ENCODE measurements at regions not wholly inside any gene's neighbourhood (a gene's known extent, or its start where the extent isn't known, plus 50 kb on each side); places are given as distances from the start of the nearest gene placed in this dataset.

DNA sequence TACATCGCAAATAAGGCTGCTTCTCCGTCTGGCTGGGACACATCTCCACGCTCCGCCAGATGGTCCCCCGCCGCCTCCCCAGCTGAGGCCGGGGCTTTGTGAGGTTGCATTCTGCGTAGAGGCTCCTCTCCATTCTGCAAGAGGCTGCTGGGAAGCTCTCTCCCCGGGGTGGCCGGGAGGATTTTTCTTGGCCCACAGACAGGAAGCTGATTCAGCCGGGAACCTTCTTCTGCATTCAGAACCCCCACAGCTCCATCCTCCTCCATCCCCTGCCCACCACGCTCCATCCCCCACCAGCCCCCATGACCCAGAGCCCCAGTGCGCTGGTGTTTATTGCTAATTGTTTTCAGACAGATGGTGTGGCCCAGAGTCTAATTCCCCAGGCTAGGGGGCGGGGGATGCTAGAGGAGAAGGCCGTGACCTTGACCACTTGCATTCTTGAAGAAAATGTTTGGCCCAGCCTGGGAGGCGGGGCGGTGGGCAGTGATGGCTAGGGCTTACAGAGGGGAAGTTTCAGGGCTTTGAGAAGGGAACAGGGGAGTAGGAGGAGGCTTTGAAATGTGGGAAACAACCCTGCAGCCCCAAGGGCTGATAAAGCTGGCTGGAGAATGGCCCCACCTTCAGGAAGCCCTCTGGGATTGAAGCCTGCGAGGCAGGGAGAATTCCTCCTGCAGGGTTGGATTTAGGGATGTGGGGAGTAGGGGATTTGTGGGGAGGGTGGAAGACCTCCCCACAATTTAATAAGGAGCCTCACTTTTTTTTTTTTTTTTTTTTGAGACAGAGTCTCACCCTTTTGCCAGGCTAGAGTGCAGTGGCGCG lies 88.5 kb upstream of the NCOR2 start:
- TF ChIP-seq, protein P1, sequence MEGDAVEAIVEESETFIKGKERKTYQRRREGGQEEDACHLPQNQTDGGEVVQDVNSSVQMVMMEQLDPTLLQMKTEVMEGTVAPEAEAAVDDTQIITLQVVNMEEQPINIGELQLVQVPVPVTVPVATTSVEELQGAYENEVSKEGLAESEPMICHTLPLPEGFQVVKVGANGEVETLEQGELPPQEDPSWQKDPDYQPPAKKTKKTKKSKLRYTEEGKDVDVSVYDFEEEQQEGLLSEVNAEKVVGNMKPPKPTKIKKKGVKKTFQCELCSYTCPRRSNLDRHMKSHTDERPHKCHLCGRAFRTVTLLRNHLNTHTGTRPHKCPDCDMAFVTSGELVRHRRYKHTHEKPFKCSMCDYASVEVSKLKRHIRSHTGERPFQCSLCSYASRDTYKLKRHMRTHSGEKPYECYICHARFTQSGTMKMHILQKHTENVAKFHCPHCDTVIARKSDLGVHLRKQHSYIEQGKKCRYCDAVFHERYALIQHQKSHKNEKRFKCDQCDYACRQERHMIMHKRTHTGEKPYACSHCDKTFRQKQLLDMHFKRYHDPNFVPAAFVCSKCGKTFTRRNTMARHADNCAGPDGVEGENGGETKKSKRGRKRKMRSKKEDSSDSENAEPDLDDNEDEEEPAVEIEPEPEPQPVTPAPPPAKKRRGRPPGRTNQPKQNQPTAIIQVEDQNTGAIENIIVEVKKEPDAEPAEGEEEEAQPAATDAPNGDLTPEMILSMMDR (conservative IDR thresholded peaks at IDR 0.05), result peak; percentile 20

DNA sequence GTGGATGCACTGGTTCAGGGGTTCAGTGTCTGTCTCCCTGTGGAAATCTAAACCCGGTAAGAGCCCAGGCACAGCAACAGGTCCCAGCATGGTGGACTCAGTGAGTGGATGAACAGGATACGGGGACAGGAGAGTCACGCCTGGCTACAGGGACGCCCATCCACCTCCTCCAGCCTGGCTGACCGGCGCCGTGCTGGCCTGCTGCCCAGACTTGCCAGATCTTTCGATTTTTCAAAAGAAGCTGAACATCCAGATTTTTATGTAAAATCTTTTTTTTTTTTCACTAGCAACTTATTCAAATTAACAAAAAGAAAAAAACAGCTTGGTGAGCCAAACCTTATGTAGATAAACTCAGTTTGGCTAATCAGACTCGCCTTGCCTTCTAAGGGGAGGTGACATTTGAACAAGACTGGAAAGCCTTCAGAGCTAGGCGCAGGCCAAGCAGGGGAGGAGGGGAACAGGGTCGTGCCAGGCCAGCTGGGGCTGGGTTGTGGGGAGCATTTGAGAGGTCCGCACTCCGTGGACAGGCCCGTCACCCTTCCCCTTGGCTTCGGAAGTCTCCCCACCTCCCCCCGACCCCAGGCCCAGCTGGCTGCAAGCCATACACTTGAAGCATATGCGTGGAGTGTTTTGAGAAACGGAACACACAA lies 87.8 kb upstream of the NCOR2 start:
- Mint-ChIP-seq H3K27ac (peak overlapping the region; percentile 13), H3K36me3 (ENCODE audit: low read depth) (no peaks in the 10 kb centered on the region), H3K9me3 (peaks cover 4% of the 10 kb centered on the region), H3K4me1 (peaks cover 8% of the 10 kb centered on the region), H3K27me3 (ENCODE audit: insufficient read depth) (peaks cover 4% of the 10 kb centered on the region), H3K4me3 (no peak overlapping the region)
- TF ChIP-seq, protein P1 (conservative IDR thresholded peaks at IDR 0.05), result no peak
- Histone ChIP-seq H3K36me3 (ENCODE audit: control insufficient read depth, insufficient read depth, low read length) (no peaks in the 10 kb centered on the region), H3K4me1 (ENCODE audit: control insufficient read depth, insufficient read depth, low read length) (peaks cover 4% of the 10 kb centered on the region), H3K4me3 (ENCODE audit: low read length) (no peak overlapping the region), H3K9ac (ENCODE audit: extremely low read depth, low read length, poor library complexity, severe bottlenecking) (no peak overlapping the region), H3K9me3 (ENCODE audit: control insufficient read depth, low read length) (no peaks in the 10 kb centered on the region), H3K27ac (ENCODE audit: low read depth, low read length) (peak overlapping the region; percentile 92), H3K27me3 (ENCODE audit: control insufficient read depth, insufficient read depth, low read length, poor library complexity, severe bottlenecking) (no peaks in the 10 kb centered on the region)
- DNase-seq, result peak; percentile 69
- WGBS, 2 experiments (ENCODE audit: insufficient coverage in 1 of 2, insufficient read length in 1 of 2), result 58 to 67% methylated on average over 12 to 18 of the region's 18 CpGs

More for the DNA sequence above, 88.5 kb upstream of the NCOR2 start:
- no peaks in the 10 kb centered on the region for H3K27me3 ChIP-seq (ENCODE audit: control insufficient read depth, insufficient read depth, low read length, poor library complexity, severe bottlenecking)
- WGBS, 2 experiments (ENCODE audit: insufficient coverage in 1 of 2, insufficient read length in 1 of 2), result 38 to 51% methylated on average over 12 to 20 of the region's 20 CpGs
- no peak overlapping the region for H3K4me3 ChIP-seq (ENCODE audit: low read length)
- peak overlapping the region; percentile 19 for H3K4me3 Mint-ChIP-seq
- H3K4me1 ChIP-seq (ENCODE audit: control insufficient read depth, insufficient read depth, low read length), result peaks cover 4% of the 10 kb centered on the region
- peak overlapping the region; percentile 66 for H3K27ac Mint-ChIP-seq
- no peak overlapping the region for H3K9ac ChIP-seq (ENCODE audit: extremely low read depth, low read length, poor library complexity, severe bottlenecking)
- H3K4me1 Mint-ChIP-seq, result peaks cover 8% of the 10 kb centered on the region
- no peaks in the 10 kb centered on the region for H3K36me3 ChIP-seq (ENCODE audit: control insufficient read depth, insufficient read depth, low read length)
- peak; percentile 97 for DNase-seq
- peaks cover 2% of the 10 kb centered on the region for H3K27me3 Mint-ChIP-seq (ENCODE audit: insufficient read depth)
- no peaks in the 10 kb centered on the region for H3K9me3 ChIP-seq (ENCODE audit: control insufficient read depth, low read length)
- H3K36me3 Mint-ChIP-seq (ENCODE audit: low read depth), result no peaks in the 10 kb centered on the region
- H3K27ac ChIP-seq (ENCODE audit: low read depth, low read length), result peak overlapping the region; percentile 92
- H3K9me3 Mint-ChIP-seq, result no peaks in the 10 kb centered on the region

DNA sequence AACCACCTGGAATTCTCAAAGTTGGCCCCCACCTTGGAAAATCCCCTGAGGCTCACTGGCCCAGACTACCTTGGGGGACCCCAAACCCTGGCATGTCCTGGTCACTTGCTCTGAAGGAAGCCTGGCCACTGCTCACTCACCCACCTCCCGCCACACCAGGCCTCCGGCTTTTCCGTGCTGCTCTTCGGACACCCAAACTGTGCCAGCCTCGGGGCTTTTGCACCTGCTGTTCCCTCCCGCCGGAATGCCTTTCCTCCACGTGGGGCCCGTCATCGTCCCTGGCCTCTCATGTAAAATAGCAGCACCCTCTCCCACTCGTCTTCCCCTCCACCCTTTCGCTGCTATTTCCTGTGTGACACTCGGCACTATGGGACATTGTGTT lies 87.2 kb upstream of the NCOR2 start:
- no peak overlapping the region for H3K9ac ChIP-seq (ENCODE audit: extremely low read depth, low read length, poor library complexity, severe bottlenecking)
- peak overlapping the region; percentile 92 for H3K27ac ChIP-seq (ENCODE audit: low read depth, low read length)
- Mint-ChIP-seq H3K4me1 (peaks cover 8% of the 10 kb centered on the region), H3K9me3 (peaks cover 9% of the 10 kb centered on the region), H3K4me3 (no peak overlapping the region), H3K27ac (no peak overlapping the region), H3K36me3 (ENCODE audit: low read depth) (no peaks in the 10 kb centered on the region), H3K27me3 (ENCODE audit: insufficient read depth) (peaks cover 3% of the 10 kb centered on the region)
- H3K9me3 ChIP-seq (ENCODE audit: control insufficient read depth, low read length), result no peaks in the 10 kb centered on the region
- DNase-seq, result no peak
- no peak overlapping the region for H3K4me3 ChIP-seq (ENCODE audit: low read length)
- WGBS, 2 experiments (ENCODE audit: insufficient coverage in 1 of 2, insufficient read length in 1 of 2), result 93% methylated on average over 10 to 13 of the region's 13 CpGs
- no peaks in the 10 kb centered on the region for H3K36me3 ChIP-seq (ENCODE audit: control insufficient read depth, insufficient read depth, low read length)
- TF ChIP-seq, protein P1 (conservative IDR thresholded peaks at IDR 0.05), result no peak
- no peaks in the 10 kb centered on the region for H3K27me3 ChIP-seq (ENCODE audit: control insufficient read depth, insufficient read depth, low read length, poor library complexity, severe bottlenecking)
- peaks cover 4% of the 10 kb centered on the region for H3K4me1 ChIP-seq (ENCODE audit: control insufficient read depth, insufficient read depth, low read length)

Measured in endodermal cell (in vitro differentiated cells).